Panc1 (cell line): ENCODE measurements at regions not wholly inside any gene's neighbourhood (a gene's known extent, or its start where the extent isn't known, plus 50 kb on each side); places are given as distances from the start of the nearest gene placed in this dataset.

Source experiments
- ATAC-seq: fragments of 200-7000 bp; cut with Tn5 transposase; 2 replicates; pipeline ENCODE4 v1.9.1; 2020; ENCODE audit warnings: mild to moderate bottlenecking, moderate library complexity
- BruUV-seq: library from RNA; stranded (reverse); fragments of 400-500 nt; replicated peaks from 2 replicates; lab custom pipeline; 2021; lab: Mats Ljungman, UMichigan
- CTCF ChIA-PET: fragments of 300-600 bp; sonication (Branson Sonifier 250); formaldehyde crosslinking; loops from one replicate; lab custom pipeline; 2022; ENCODE audit warnings: antibody characterized with exemption; lab: Charles Lee
- POLR2A ChIA-PET: fragments of 300-600 bp; sonication (Branson Sonifier 250); formaldehyde crosslinking; loops from one replicate; lab custom pipeline; 2022; ENCODE audit warnings: antibody characterized with exemption; lab: Charles Lee
- DNase-seq: peaks from one replicate; pipeline ENCODE4 v3.0.0-alpha.2; 2010; ENCODE audit warnings: low read depth, low spot score
- H3K27ac ChIP-seq: 2 replicates; pipeline ENCODE4 v1.5.1; 2011; ENCODE audit warnings: mild to moderate bottlenecking, low read length, inconsistent platforms
- H3K27me3 ChIP-seq: fragments of 200-500 bp; sonication (Bioruptor generic); 2 replicates; pipeline ENCODE4 v1.6.0; 2014; ENCODE audit warnings: low read length, inconsistent platforms; ENCODE audit not compliant: control insufficient read depth, insufficient read depth
- H3K36me3 ChIP-seq: fragments of 200-500 bp; sonication (Bioruptor generic); 2 replicates; pipeline ENCODE4 v1.5.1; 2014; ENCODE audit warnings: inconsistent platforms, mild to moderate bottlenecking, low read length, moderate library complexity; ENCODE audit not compliant: control insufficient read depth, insufficient read depth
- H3K4me1 ChIP-seq: 2 replicates; pipeline ENCODE4 v1.5.1; 2011; ENCODE audit warnings: inconsistent platforms, mild to moderate bottlenecking, low read length, moderate library complexity; ENCODE audit not compliant: control insufficient read depth, insufficient read depth
- H3K4me3 ChIP-seq, 2 experiments: 2 replicates each; pipeline ENCODE4 v1.5.1; 2011 to 2012; ENCODE audit warnings: low read depth in 2 of 2, low read length in 2 of 2, mild to moderate bottlenecking in 2 of 2, inconsistent platforms in 1 of 2, moderate library complexity in 1 of 2
- H3K9me3 ChIP-seq: fragments of 200-500 bp; sonication (Bioruptor generic); 2 replicates; pipeline ENCODE4 v1.5.1; 2014; ENCODE audit warnings: low read depth, mild to moderate bottlenecking, inconsistent platforms, low read length, moderate library complexity; ENCODE audit not compliant: control insufficient read depth, insufficient read depth
- POLR2AphosphoS5 ChIP-seq: IDR thresholded peaks from 2 replicates; pipeline ENCODE4 v1.6.1; 2012; ENCODE audit warnings: mild to moderate bottlenecking, low read depth, low read length, moderate library complexity
- SIN3A ChIP-seq: IDR thresholded peaks from 2 replicates; pipeline ENCODE4 v1.6.1; 2012; ENCODE audit warnings: low read depth, mild to moderate bottlenecking, low read length, moderate library complexity, borderline replicate concordance; ENCODE audit not compliant: insufficient read depth
- TCF7L2 ChIP-seq: IDR thresholded peaks from 2 replicates; pipeline ENCODE4 v1.6.1; 2011; ENCODE audit warnings: mild to moderate bottlenecking, low read depth, low read length, inconsistent platforms
- in situ Hi-C: cut with HindIII; loops from 2 replicates; pipeline ENCODE4 v1.10.0; 2016; ENCODE audit warnings: low sequenced_read_pairs, low pct_unique_long_range_greater_than_20kb
- intact Hi-C: fragments of 100-400 bp; cut with micrococcal nuclease; formaldehyde crosslinking; loops from one replicate; pipeline ENCODE4 v1.10.0; 2022; ENCODE audit not compliant: unreplicated experiment
- TF ChIP-seq, protein P1 (sequence below), 2 experiments: IDR thresholded peaks; 2 replicates each; pipeline ENCODE4 v1.6.1; 2011 to 2012; ENCODE audit warnings: low read depth in 2 of 2, control low read depth in 1 of 2, low read length in 1 of 2, mild to moderate bottlenecking in 1 of 2, moderate library complexity in 1 of 2; ENCODE audit not compliant: insufficient read depth in 1 of 2
- TF ChIP-seq, protein P2 (sequence below): fragments of 450-650 bp; IDR thresholded peaks from 2 replicates; pipeline ENCODE4 v1.5.1; 2017; ENCODE audit warnings: mild to moderate bottlenecking

DNA sequence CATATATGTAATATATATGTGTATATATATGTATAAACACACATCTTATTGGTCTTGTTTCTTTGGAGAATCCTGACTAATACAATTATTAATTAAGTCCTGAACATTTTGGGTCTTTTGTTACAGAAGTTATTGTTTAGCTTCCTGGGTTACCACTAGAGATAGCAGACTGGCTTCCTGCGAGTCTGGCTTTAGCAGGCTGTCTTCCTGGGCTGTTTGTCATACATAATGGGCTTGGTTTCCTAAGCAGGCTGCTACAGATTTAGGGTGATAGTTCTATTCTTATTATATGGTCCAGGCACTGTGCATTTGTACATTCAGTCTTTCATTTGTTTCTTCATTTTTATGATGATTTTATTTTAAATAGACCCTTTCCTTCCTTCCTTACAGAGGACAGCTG is 312.0 kb upstream of the TMTC4 start:
- DNase-seq (no peak), ATAC-seq (no peak)
- H3K9me3 ChIP-seq = no peaks in the 10 kb centered on the region
- H3K27me3 ChIP-seq = no peaks in the 10 kb centered on the region
- ChIA-PET POLR2A (no interaction called here), CTCF (no interaction called here)
- no peaks in the 10 kb centered on the region for H3K4me1 ChIP-seq
- BruUV-seq = no TSS peak
- intact Hi-C loops = no loop called here
- H3K4me3 ChIP-seq = no peak overlapping the region
- no peak overlapping the region for H3K27ac ChIP-seq
- TF ChIP-seq, protein P1, sequence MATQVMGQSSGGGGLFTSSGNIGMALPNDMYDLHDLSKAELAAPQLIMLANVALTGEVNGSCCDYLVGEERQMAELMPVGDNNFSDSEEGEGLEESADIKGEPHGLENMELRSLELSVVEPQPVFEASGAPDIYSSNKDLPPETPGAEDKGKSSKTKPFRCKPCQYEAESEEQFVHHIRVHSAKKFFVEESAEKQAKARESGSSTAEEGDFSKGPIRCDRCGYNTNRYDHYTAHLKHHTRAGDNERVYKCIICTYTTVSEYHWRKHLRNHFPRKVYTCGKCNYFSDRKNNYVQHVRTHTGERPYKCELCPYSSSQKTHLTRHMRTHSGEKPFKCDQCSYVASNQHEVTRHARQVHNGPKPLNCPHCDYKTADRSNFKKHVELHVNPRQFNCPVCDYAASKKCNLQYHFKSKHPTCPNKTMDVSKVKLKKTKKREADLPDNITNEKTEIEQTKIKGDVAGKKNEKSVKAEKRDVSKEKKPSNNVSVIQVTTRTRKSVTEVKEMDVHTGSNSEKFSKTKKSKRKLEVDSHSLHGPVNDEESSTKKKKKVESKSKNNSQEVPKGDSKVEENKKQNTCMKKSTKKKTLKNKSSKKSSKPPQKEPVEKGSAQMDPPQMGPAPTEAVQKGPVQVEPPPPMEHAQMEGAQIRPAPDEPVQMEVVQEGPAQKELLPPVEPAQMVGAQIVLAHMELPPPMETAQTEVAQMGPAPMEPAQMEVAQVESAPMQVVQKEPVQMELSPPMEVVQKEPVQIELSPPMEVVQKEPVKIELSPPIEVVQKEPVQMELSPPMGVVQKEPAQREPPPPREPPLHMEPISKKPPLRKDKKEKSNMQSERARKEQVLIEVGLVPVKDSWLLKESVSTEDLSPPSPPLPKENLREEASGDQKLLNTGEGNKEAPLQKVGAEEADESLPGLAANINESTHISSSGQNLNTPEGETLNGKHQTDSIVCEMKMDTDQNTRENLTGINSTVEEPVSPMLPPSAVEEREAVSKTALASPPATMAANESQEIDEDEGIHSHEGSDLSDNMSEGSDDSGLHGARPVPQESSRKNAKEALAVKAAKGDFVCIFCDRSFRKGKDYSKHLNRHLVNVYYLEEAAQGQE (IDR thresholded peaks at IDR 0.05; ENCODE audit: insufficient read depth in 1 of 2, low read depth in 2 of 2, low read length in 1 of 2) = no peak
- TF ChIP-seq POLR2AphosphoS5 = no peak
- TF ChIP-seq, protein P2, sequence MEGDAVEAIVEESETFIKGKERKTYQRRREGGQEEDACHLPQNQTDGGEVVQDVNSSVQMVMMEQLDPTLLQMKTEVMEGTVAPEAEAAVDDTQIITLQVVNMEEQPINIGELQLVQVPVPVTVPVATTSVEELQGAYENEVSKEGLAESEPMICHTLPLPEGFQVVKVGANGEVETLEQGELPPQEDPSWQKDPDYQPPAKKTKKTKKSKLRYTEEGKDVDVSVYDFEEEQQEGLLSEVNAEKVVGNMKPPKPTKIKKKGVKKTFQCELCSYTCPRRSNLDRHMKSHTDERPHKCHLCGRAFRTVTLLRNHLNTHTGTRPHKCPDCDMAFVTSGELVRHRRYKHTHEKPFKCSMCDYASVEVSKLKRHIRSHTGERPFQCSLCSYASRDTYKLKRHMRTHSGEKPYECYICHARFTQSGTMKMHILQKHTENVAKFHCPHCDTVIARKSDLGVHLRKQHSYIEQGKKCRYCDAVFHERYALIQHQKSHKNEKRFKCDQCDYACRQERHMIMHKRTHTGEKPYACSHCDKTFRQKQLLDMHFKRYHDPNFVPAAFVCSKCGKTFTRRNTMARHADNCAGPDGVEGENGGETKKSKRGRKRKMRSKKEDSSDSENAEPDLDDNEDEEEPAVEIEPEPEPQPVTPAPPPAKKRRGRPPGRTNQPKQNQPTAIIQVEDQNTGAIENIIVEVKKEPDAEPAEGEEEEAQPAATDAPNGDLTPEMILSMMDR = no peak
- in situ Hi-C loops = no loop called here
- H3K36me3 ChIP-seq = no peaks in the 10 kb centered on the region

DNA sequence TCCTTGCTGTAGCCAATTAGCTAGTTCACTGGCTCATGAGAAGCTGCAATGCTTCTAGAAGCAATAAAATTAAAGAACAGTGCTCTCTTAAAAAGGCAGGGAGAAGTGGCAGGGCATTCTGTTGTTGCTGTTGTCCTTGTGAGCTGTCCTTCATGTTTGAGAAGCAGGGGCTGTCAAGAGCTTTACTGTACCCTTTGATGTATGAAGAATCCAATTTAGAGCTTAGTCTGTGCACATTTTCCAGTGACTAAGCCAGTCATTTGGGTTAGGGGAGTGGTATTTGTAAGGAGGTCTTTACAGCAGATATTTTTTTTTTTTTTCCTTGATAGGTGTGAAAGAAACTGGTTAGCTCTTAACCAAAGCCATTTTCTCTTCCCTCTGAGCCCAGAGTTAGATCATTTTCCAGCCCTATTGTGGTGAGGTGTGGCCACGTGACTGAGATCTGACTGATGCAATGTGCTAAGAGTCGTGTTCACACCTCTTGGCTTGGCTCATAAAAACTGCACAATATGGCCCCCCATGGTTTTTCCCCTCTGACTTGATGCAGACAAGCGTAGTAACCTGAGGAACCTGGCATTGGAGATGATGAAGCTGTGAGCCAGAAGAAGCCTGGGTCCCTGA is 309.6 kb upstream of the TMTC4 start:
- Histone ChIP-seq H3K4me3 (no peak overlapping the region), H3K9me3 (no peaks in the 10 kb centered on the region), H3K4me1 (no peaks in the 10 kb centered on the region), H3K36me3 (no peaks in the 10 kb centered on the region), H3K27ac (no peak overlapping the region), H3K27me3 (no peaks in the 10 kb centered on the region)
- ATAC-seq (no peak), DNase-seq (no peak)
- in situ Hi-C loops = no loop called here
- BruUV-seq = no TSS peak
- ChIA-PET POLR2A (no interaction called here), CTCF (no interaction called here)
- intact Hi-C loops = no loop called here
- TF ChIP-seq, protein P1 (IDR thresholded peaks at IDR 0.05; ENCODE audit: insufficient read depth in 1 of 2, low read depth in 2 of 2, low read length in 1 of 2) = no peak
- TF ChIP-seq, protein P2 = no peak
- TF ChIP-seq TCF7L2 = no peak
- no peak for TF ChIP-seq SIN3A
- TF ChIP-seq POLR2AphosphoS5 = no peak
